Endothelial cell of umbilical vein (primary cell): ENCODE measurements at regions not wholly inside any gene's neighbourhood (a gene's known extent, or its start where the extent isn't known, plus 50 kb on each side); places are given as distances from the start of the nearest gene placed in this dataset.

ENCODE experiments used
- BruUV-seq: library from RNA; stranded (reverse); fragments of 400-500 nt; replicated peaks from 2 replicates; lab custom pipeline; 2021; lab: Mats Ljungman, UMichigan
- CTCF ChIA-PET: fragments of 300-600, 350-600 bp; sonication (Branson Sonifier 250); formaldehyde crosslinking; loops from one replicate; lab custom pipeline; 2021; ENCODE audit warnings: antibody characterized with exemption, inconsistent platforms; lab: Charles Lee
- POLR2A ChIA-PET: fragments of 300-600, 350-600 bp; sonication (Branson Sonifier 250); formaldehyde crosslinking; loops from one replicate; lab custom pipeline; 2021; ENCODE audit warnings: antibody characterized with exemption, inconsistent platforms; lab: Charles Lee
- DNase-seq: peaks from one replicate; pipeline ENCODE4 v3.0.0-alpha.2; 2011; ENCODE audit warnings: low read depth, low spot score
- FAIRE-seq: peaks from 2 replicates; lab custom pipeline; 2011; peaks lifted over from hg19 to GRCh38; lab: Jason Lieb, UNC
- H2AFZ ChIP-seq: 2 replicates; pipeline ENCODE4 v1.6.0; 2012; ENCODE audit warnings: low read depth, low read length, control low read depth, inconsistent platforms
- H3K27ac ChIP-seq: 2 replicates; pipeline ENCODE4 v1.5.1; 2011; ENCODE audit warnings: low read depth, mild to moderate bottlenecking, control low read depth, low read length, moderate library complexity; ENCODE audit not compliant: insufficient read depth
- H3K27me3 ChIP-seq, 2 experiments: 2 replicates each; pipeline versions ENCODE4 v1.6.0 to v1.6.1; 2011; ENCODE audit warnings: low read length in 2 of 2, mixed read lengths in 1 of 2; ENCODE audit not compliant: control insufficient read depth in 2 of 2, insufficient read depth in 2 of 2
- H3K36me3 ChIP-seq, 2 experiments: 2 replicates in 1 of 2; 3 replicates in 1 of 2; pipeline ENCODE4 v1.5.1; 2011; ENCODE audit warnings: low read length in 2 of 2, mild to moderate bottlenecking in 1 of 2, moderate library complexity in 1 of 2; ENCODE audit not compliant: control insufficient read depth in 2 of 2, insufficient read depth in 2 of 2; ENCODE audit errors: extremely low read depth in 1 of 2
- H3K4me1 ChIP-seq: 3 replicates; pipeline ENCODE4 v1.5.1; 2011; ENCODE audit warnings: mild to moderate bottlenecking, low read length; ENCODE audit not compliant: control insufficient read depth, insufficient read depth; ENCODE audit errors: extremely low read depth
- H3K4me2 ChIP-seq: 2 replicates; pipeline ENCODE4 v1.6.1; 2011; ENCODE audit warnings: low read length, control low read depth, mixed read lengths; ENCODE audit not compliant: insufficient read depth
- H3K4me3 ChIP-seq, 3 experiments: fragments of 200-600 bp in 1 of 3; sonication (generic), shearing (Covaris generic) in 1 of 3; replicated peaks in 1 of 3; 2 replicates each; pipeline ENCODE4 v1.5.1; 2011 to 2016; ENCODE audit warnings: control low read depth in 3 of 3, low read length in 3 of 3, mild to moderate bottlenecking in 2 of 3, inconsistent platforms in 1 of 3, low read depth in 1 of 3, moderate library complexity in 1 of 3; ENCODE audit not compliant: insufficient read depth in 1 of 3
- H3K79me2 ChIP-seq: 2 replicates; pipeline ENCODE4 v1.6.0; 2012; ENCODE audit warnings: low read length, inconsistent platforms; ENCODE audit not compliant: control insufficient read depth, insufficient read depth
- H3K9ac ChIP-seq: replicated peaks from 2 replicates; pipeline ENCODE3; 2011; ENCODE audit warnings: low read length, control low read depth; ENCODE audit not compliant: insufficient read depth; ENCODE audit errors: extremely low read depth
- H3K9me1 ChIP-seq: replicated peaks from 3 replicates; pipeline ENCODE4 v1.6.0; 2011; ENCODE audit warnings: mild to moderate bottlenecking, low read length; ENCODE audit not compliant: control insufficient read depth, insufficient read depth; ENCODE audit errors: extremely low read depth
- H3K9me3 ChIP-seq: replicated peaks from 2 replicates; pipeline ENCODE4 v1.5.1; 2012; ENCODE audit warnings: low read length, inconsistent platforms; ENCODE audit not compliant: control insufficient read depth, insufficient read depth
- H4K20me1 ChIP-seq: replicated peaks from 2 replicates; pipeline ENCODE3; 2011; ENCODE audit warnings: mild to moderate bottlenecking, low read length; ENCODE audit not compliant: control insufficient read depth, insufficient read depth; ENCODE audit errors: extremely low read depth
- EZH2 ChIP-seq: IDR thresholded peaks from 2 replicates; pipeline ENCODE4 v1.6.1; 2012; ENCODE audit warnings: borderline replicate concordance, low read depth, mild to moderate bottlenecking, moderate library complexity, low read length, inconsistent platforms; ENCODE audit not compliant: severe bottlenecking
- FOS ChIP-seq: IDR thresholded peaks from 2 replicates; pipeline ENCODE4 v1.6.1; 2011; ENCODE audit warnings: mild to moderate bottlenecking, low read length, moderate library complexity, borderline replicate concordance; ENCODE audit not compliant: insufficient read depth
- GATA2 ChIP-seq: IDR thresholded peaks from 2 replicates; pipeline ENCODE4 v1.7.0; 2011; ENCODE audit warnings: low read depth, mild to moderate bottlenecking, moderate library complexity, mixed read lengths, low read length; ENCODE audit not compliant: insufficient read length, insufficient read depth
- JUN ChIP-seq: IDR thresholded peaks from 2 replicates; pipeline ENCODE4 v1.6.1; 2011; ENCODE audit warnings: borderline replicate concordance, low read depth; ENCODE audit not compliant: insufficient read length, insufficient read depth
- MYC ChIP-seq: IDR thresholded peaks from one replicate; pipeline ENCODE4 v1.6.1; 2011; ENCODE audit warnings: mild to moderate bottlenecking, low read depth, low read length
- POLR2A ChIP-seq: IDR thresholded peaks from 2 replicates; pipeline ENCODE4 v1.6.1; 2012; ENCODE audit warnings: low read depth, mild to moderate bottlenecking, control low read depth, low read length
- POLR2AphosphoS5 ChIP-seq: IDR thresholded peaks from 2 replicates; pipeline ENCODE4 v1.6.1; 2012; ENCODE audit warnings: low read depth, mild to moderate bottlenecking, control low read depth, low read length, moderate library complexity; ENCODE audit not compliant: insufficient read depth
- dilution Hi-C: fragments of 300-500 bp; cut with MboI; formaldehyde crosslinking; loops from one replicate; pipeline ENCODE4 v1.15.0; 2019; ENCODE audit warnings: low sequenced_read_pairs; ENCODE audit not compliant: extremely low pct_ligation_motif_present
- intact Hi-C: fragments of 100-400 bp; cut with micrococcal nuclease; formaldehyde crosslinking; loops from one replicate; pipeline ENCODE4 v1.10.0; 2022
- TF ChIP-seq, protein P1 (sequence below): IDR thresholded peaks from 2 replicates; pipeline ENCODE4 v1.6.1; 2011; ENCODE audit not compliant: insufficient read depth, insufficient read length
- TF ChIP-seq, protein P2 (sequence below), 2 donors: IDR thresholded peaks; 1 replicate in 1 of 2; 2 replicates in 1 of 2; pipeline ENCODE4 v1.5.1; 2011; ENCODE audit warnings: low read length in 2 of 2, mild to moderate bottlenecking in 2 of 2, moderate library complexity in 2 of 2, control low read depth in 1 of 2, inconsistent platforms in 1 of 2, low read depth in 1 of 2; ENCODE audit not compliant: insufficient read depth in 1 of 2; ENCODE audit errors: extremely low read depth in 1 of 2

DNA sequence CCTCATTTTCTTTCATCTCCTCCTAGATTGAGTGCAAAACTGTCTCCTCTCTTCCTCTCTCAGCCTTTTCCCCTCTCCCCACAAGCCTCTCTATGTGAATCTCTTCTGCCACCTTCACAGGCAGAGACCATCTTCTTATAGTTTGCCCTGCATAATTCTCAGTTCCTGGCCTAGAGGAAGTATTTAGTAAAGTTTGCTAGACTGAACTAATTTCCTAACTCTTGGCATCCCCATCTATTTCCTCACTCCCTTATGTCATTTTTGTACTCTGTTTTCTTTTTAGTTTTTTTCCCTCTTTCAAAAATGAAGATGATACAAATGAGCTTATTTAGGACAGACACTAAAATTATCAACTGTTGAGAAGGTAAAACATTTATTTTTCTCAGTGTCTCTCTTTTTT is 66.0 kb downstream of the XCL2 start:
- no peak for TF ChIP-seq GATA2
- TF ChIP-seq, protein P1, sequence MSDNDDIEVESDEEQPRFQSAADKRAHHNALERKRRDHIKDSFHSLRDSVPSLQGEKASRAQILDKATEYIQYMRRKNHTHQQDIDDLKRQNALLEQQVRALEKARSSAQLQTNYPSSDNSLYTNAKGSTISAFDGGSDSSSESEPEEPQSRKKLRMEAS: no peak
- BruUV-seq: no TSS peak
- no peaks in the 10 kb centered on the region for H3K36me3 ChIP-seq
- ChIA-PET CTCF (no interaction called here), POLR2A (no interaction called here)
- no peaks in the 10 kb centered on the region for H3K79me2 ChIP-seq
- no peaks in the 10 kb centered on the region for H3K9me3 ChIP-seq
- no peak overlapping the region for H3K27ac ChIP-seq
- no peak overlapping the region for H2AFZ ChIP-seq
- no peaks in the 10 kb centered on the region for H3K9me1 ChIP-seq
- H3K4me2 ChIP-seq: no peak overlapping the region
- FAIRE-seq: no peak
- intact Hi-C loops: no loop called here
- H3K9ac ChIP-seq: no peak overlapping the region
- H3K4me1 ChIP-seq: no peaks in the 10 kb centered on the region
- H3K27me3 ChIP-seq: no peaks in the 10 kb centered on the region
- DNase-seq: no peak
- dilution Hi-C loops: no loop called here
- H3K4me3 ChIP-seq: no peak overlapping the region
- no peaks in the 10 kb centered on the region for H4K20me1 ChIP-seq

DNA sequence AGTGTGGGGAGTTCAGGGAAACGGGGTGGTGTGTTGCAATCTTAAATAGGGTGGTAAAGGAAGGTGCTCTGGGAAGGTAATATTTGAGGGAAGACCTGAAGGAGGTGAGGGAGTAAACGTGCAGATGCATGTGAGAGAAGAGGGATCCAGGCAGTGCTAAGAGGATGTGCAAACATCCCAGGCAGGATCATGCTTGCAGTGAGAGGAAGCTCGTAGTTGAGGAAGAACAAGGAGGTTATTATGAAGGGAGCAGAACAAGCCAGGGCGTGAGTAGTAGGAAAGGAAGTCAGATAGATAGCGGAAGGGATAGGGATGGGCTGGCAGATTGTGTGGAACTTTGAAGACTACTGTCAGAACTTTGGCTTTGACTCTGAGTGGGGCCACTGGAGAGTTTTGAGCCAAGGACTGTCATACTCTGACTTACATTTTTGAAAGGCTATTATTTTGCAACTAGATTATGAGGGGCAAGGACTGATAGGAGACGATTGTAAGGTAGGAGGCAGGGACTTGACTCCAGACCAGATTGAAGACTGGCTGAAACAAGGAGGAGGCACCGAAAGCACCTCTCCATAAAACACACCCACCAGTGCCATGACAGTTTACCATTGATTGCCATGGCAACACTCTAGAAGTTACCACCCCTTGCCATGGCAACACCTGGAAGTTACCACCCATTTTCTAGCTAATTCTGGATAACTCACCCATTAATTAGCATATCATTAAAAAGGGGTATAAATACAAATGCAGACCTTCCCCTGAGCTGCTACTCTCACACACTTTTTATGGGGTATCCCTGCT is 67.0 kb downstream of the XCL2 start:
- no peak overlapping the region for H3K9ac ChIP-seq
- no peak overlapping the region for H3K4me2 ChIP-seq
- no peaks in the 10 kb centered on the region for H3K9me3 ChIP-seq
- H3K4me1 ChIP-seq: no peaks in the 10 kb centered on the region
- H3K9me1 ChIP-seq: no peaks in the 10 kb centered on the region
- no peak overlapping the region for H3K4me3 ChIP-seq
- POLR2A ChIA-PET: no interaction called here
- no peak for TF ChIP-seq JUN
- no peak for TF ChIP-seq EZH2
- no peak for TF ChIP-seq POLR2A
- TF ChIP-seq GATA2: no peak
- TF ChIP-seq, protein P2, sequence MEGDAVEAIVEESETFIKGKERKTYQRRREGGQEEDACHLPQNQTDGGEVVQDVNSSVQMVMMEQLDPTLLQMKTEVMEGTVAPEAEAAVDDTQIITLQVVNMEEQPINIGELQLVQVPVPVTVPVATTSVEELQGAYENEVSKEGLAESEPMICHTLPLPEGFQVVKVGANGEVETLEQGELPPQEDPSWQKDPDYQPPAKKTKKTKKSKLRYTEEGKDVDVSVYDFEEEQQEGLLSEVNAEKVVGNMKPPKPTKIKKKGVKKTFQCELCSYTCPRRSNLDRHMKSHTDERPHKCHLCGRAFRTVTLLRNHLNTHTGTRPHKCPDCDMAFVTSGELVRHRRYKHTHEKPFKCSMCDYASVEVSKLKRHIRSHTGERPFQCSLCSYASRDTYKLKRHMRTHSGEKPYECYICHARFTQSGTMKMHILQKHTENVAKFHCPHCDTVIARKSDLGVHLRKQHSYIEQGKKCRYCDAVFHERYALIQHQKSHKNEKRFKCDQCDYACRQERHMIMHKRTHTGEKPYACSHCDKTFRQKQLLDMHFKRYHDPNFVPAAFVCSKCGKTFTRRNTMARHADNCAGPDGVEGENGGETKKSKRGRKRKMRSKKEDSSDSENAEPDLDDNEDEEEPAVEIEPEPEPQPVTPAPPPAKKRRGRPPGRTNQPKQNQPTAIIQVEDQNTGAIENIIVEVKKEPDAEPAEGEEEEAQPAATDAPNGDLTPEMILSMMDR (IDR thresholded peaks at IDR 0.05; ENCODE audit: extremely low read depth in 1 of 2, insufficient read depth in 1 of 2, low read depth in 1 of 2, low read length in 2 of 2): no peak
- no peak for TF ChIP-seq FOS
- TF ChIP-seq, protein P1: no peak
- no peak for TF ChIP-seq MYC
- no peak for TF ChIP-seq POLR2AphosphoS5
- dilution Hi-C loops: no loop called here
- no peak for FAIRE-seq
- H2AFZ ChIP-seq: no peak overlapping the region
- intact Hi-C loops: no loop called here
- H4K20me1 ChIP-seq: no peaks in the 10 kb centered on the region
- DNase-seq: no peak
- no peak overlapping the region for H3K27ac ChIP-seq
- CTCF ChIA-PET: no interaction called here
- no peaks in the 10 kb centered on the region for H3K79me2 ChIP-seq
- no TSS peak for BruUV-seq
- H3K27me3 ChIP-seq: no peaks in the 10 kb centered on the region
- no peaks in the 10 kb centered on the region for H3K36me3 ChIP-seq
